GM19468 (cell line): ENCODE measurements at regions not wholly inside any gene's neighbourhood (a gene's known extent, or its start where the extent isn't known, plus 50 kb on each side); places are given as distances from the start of the nearest gene placed in this dataset.

Source experiments
- ATAC-seq: cut with Tn5 transposase; IDR thresholded peaks from one replicate; pipeline ENCODE4 v1.9.1; 2021; ENCODE audit warnings: mild to moderate bottlenecking, moderate library complexity, moderate number of reproducible peaks; ENCODE audit not compliant: unreplicated experiment; ENCODE audit errors: extremely low read depth

GRCh38 chr9:120230227-120230626, 349.7 kb downstream of the CDK5RAP2 start:
- ATAC-seq = no peak

GRCh38 chr9:120221844-120222243, 358.1 kb downstream of the CDK5RAP2 start:
- ATAC-seq = no peak

DNA sequence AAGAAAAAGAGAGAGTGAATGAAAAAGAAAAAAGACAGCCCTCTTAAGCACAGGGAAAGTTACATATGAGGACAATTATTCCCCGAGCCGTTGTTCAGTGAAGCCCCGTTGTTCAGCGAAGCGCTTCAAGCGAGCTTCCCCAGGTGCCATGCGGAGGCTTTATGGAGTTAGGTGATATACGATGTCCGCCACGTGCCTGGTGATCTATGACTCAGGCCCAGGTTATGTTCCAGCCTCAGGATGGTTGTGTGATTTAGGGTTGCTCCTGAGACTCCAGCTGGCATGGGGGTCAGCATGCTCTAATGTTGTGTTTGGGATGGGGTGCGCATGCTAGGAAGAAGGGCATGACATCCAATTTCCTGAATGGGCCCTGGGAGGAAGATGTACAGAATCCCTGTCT, 365.6 kb downstream of the CDK5RAP2 start:
- no peak for ATAC-seq

DNA sequence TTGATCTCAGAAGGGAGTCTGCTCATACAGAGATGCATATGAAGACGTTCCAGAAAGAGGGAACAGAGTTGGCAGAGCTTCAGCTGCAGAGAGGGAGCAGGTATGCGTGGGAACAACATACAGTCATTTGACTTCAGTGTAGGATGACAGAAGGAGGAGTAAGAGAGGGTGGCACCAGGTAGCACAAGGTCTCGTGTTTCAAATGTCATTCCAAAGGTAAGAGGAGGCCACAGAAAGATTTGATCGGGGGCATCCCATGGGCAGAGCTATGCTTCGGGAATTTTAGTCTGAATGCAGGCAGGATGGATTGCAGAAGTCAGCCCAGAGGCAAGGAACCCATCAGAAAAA, 367.1 kb downstream of the CDK5RAP2 start:
- ATAC-seq = no peak

DNA sequence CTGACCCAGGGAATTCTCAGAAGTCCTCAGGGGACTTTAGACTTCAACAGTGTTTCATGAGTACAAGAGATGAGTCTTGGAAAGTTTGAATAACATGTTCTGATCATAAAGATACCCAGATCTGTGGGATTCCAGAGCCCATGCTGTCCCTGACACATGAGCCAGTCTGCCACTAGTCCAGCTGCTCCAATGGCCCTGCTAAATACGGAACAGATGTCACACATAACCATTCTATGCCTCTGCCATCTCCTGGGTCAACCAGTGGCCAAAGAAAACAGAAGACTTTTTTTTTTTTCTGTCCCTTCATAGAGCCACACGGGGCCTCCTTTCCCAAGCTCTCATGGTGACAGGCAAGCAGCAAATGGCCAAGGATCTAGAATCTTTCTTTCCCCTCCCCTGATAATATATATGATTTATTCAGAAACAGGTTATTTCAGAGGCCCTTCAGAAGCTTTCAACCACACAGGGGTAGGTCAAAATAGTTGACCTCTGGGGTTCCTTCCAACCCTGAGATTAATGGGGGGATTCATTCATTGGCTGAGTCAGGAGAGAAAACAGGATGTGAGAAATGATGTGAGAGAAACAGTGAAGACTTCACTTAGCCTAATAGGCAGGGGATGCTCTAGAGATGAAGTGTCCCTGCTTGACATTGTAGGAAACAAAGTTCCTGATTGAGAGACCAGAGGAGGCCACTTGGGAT, 367.7 kb downstream of the CDK5RAP2 start:
- ATAC-seq = peak; percentile 46

- ATAC-seq = no peak
These were observed 369.7 kb downstream of the CDK5RAP2 start for GRCh38 chr9:120210274-120210673.

- ATAC-seq = no peak
These were observed 376.9 kb downstream of the CDK5RAP2 start for GRCh38 chr9:120202856-120203654.

GRCh38 chr9:120198027-120198426, 381.9 kb downstream of the CDK5RAP2 start:
- no peak for ATAC-seq

DNA sequence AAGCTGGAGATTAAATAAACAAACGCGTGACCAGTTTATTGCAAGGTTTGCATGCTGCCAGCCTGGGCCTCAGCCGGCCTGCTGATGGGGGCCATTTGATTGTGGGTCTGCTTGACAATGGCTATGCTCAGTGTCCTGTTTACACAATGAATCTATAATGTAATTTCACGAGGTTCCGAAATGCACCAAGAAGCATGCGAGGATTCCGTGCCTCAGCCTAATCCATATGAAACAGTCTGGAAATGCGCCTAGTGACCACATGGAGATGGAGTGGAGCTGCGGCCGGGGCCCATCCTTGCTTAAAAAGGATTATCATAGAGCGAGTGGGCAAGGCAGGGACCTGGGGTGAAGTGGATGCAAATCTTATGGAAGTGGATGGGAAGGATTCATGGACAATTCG, 382.4 kb downstream of the CDK5RAP2 start:
- ATAC-seq = no peak

- ATAC-seq = no peak
These were observed 388.8 kb downstream of the CDK5RAP2 start for GRCh38 chr9:120191141-120191540.

DNA sequence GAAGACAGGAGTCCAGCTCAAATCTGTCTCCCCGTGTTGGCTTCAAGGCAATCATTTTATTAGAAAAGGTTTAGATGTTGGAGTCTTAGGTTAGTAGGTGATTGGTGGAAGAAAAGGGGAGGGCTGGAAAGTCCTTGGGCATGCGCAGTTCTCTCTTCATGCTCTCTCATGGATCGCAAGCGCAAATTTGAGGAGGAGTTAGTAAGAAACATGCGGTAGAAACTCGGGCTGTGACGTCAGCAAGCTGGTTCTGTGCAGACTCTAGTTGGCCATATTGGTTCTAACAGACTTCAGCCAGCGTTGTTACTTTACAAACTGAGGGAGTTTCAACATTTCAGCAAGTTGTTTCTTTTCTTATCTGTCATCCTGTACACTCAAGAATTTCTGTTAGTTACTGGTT, 392.2 kb downstream of the CDK5RAP2 start:
- ATAC-seq = no peak

DNA sequence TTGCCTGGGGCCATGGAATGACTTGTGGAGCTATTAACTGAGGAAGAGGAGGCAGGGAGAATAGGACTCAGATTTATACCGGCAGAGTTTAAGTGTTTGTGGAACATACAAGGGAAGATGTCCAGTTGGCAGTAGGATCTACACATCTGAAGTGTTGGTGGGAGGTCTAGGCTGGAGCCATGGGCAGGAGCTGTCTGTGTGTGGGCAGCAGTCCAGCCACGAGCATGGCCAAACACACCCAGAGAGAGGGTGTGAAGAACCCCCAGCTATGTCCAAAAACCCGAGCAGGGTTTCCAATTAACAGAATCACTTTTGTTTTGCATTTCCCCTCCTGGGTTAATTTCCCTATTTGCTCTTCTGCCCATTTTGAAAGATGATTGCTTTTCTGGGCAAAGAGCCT, 393.7 kb downstream of the CDK5RAP2 start:
- ATAC-seq = no peak

- no peak for ATAC-seq
These were observed 395.7 kb downstream of the CDK5RAP2 start for GRCh38 chr9:120184266-120184665.

DNA sequence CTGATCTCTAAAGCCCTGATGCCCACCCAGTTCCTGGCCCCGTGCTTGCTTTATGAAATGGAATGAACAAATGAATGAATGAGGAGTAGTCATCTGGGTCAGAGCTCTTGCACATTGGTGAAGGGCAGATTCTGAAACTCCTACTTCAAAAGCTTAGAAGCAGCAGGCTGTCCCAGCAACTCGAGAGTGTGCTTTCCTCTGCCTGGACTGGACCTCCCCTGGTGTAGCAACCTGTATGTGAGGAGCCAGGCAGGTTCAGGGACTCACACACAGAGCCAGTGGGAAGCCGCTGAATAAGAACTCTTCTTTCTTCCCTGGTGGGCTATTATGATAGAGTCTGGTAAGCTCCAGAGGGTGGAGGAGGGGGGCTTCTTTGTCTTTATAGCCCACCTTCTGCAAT, 396.4 kb downstream of the CDK5RAP2 start:
- ATAC-seq = no peak

DNA sequence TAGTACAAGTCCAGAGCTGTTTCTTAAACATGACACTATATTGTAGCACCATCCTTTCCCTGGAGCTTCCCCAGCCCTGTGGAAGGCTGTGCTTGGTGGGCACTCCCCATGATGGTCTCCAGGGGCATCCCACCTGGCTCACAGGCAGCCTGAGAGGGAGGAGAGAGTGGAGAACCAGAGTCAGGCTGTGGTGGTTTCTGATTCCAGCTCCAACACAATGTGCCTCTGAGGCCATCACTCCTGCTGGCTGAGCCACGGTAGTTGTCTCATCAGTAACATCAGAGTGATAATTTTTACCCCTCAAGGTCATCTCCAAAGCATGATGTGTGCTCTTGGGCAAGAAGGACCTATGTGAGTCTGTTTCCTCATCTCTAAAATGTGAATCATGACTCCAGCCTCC, 398.0 kb downstream of the CDK5RAP2 start:
- ATAC-seq = no peak

DNA sequence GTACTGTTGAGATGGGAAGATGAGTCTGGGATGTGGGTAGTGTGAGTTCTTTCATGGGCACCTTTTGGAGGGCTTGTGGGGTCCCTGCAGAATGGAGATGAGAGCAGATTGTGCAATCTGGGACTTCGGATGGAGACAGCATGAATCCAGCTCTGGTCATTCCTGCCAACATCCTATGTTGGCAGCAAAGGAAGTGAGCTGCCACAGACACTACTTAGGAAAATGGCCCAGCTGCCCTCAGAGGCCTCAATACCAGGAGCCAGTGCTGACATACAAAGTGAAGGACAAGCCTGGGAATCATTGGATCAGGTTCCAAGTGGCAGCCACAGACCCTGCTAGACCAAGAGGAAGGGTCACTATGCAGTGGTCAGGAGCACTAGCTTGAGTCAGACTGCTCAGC, 402.8 kb downstream of the CDK5RAP2 start:
- no peak for ATAC-seq

- no peak for ATAC-seq
These were observed 404.9 kb downstream of the CDK5RAP2 start for GRCh38 chr9:120175031-120175430.

DNA sequence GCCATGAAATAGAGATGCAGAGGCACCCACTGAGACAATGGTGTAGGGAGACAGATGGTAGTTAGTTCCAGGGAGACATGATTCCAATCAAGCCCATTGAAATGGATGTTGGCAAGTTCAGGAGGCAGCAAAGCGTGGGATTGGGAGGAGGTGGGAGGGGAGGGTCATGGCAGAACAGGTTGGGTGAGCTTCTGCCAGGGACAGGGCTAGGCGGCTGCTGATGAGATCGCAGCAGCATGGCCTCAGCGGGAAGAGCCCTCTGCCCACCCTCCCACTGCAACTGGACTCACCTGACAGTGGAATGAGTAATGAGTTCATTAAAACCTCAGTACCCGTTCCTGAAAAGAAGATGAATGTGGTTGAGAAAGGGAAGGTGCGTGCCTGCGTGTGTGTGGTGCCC, 418.2 kb downstream of the CDK5RAP2 start:
- ATAC-seq = no peak

DNA sequence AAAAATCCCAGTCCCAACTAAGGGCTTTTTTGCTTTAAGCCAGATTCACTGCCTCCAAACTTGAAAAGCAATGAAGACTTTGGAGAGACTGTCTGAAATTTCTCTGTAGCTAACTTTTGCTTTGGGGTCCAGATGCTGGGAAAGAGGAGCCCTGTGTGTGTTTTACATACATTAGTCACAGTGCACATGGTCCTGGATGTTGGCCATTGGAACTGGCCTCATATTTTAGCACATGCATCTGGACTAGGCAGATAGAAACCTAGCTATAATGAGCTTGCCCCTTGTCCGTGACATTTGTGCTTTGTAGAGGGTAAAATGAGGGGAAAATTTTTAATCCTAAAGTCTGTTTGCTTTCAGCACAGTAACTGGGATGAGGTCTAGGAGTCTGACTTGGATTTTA, 421.7 kb downstream of the CDK5RAP2 start:
- ATAC-seq = no peak

GRCh38 chr9:120156376-120156775, 423.6 kb downstream of the CDK5RAP2 start:
- ATAC-seq = no peak

- ATAC-seq = no peak
These were observed 426.7 kb downstream of the CDK5RAP2 start for GRCh38 chr9:120153258-120153657.

DNA sequence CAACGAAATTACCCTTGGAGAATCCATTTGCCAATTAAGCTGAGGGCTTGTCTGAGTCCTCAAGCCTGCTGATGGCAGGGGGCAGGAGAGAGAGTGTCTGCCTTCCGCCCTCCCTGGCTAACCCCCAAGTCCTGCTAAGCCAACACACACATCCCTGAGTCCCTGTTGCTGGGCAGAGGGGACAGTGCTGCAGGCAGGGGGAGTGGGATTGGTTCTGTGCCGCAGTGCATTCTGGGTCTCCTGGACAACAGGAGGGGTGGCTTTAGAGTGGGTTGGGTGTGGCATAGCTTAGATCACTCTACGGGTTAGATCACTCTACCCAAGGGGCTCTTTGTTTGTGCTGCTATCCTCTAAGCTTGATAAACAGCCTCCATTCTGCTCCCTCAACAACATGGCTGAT, 427.7 kb downstream of the CDK5RAP2 start:
- no peak for ATAC-seq
